ENCODE measurements at regions not wholly inside any gene's neighbourhood (a gene's known extent, or its start where the extent isn't known, plus 50 kb on each side); places are given as distances from the start of the nearest gene placed in this dataset.

DNA sequence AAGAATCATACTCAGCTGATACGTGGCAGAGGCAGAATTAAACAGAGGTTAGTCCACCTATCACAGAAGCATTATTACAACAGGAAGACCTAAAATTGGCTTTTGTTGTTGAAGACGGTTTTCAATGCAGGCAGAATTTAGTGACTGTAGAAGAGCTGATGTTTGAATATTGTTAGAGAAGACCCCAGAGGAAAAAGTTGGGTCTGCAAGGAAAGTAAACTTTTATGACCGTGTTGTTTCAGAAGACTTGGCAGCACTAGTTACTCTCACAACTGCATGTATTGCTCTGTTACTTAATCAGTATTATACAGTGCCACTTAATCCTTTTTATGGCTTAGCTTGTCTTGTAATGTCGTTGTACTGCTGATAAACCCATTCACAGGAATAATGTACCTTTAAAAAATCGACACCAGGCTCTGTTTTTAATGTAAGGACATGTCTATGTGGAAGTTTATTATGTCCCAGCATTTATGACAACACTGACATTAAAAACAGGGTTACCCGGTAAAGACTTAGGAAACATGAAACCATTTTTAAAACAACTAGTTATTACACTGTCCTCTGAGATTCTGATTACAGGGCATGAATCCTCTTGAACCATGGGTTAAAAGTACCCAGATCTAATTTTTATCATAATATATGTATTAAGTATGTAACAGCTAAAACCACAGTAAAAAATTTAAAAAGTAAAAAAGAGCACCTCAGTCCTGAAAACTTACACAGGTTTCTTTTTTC is 235.4 kb downstream of the TTLL7 start:
- H3K27me3 ChIP-seq (replicated peaks): no peaks in the 10 kb centered on the region
- H3K27ac ChIP-seq: no peak overlapping the region
- H3K36me3 ChIP-seq: no peaks in the 10 kb centered on the region
- no peak overlapping the region for H3K4me3 ChIP-seq
- H3K4me1 ChIP-seq (replicated peaks): no peaks in the 10 kb centered on the region
- no peaks in the 10 kb centered on the region for H3K9me3 ChIP-seq (replicated peaks)
- DNase-seq (ENCODE audit: low read depth in 1 of 2, low spot score in 2 of 2): no peak

DNA sequence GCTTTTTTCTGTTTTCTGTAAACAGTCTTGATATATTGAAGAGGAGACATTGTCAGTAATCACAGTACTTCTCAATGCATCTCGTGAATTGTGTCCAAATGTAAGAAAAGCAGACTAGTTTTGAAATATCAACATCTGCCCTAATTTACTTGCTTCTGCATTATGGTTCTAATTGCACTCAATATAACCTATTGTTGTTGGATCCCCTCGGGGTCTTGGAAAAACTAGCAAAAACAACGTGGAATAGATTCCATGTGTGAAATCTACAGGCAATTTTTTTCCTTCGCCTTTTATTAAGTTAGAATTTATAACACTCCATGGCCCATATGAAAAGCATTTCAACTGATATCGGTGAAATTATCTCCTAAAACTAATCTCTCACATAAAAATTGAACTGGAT is 236.5 kb downstream of the TTLL7 start:
- Histone ChIP-seq H3K4me3 (no peak overlapping the region), H3K9me3 (replicated peaks) (no peaks in the 10 kb centered on the region; the same call in 1 of the 2 replicates), H3K27ac (no peak overlapping the region), H3K4me1 (replicated peaks) (no peaks in the 10 kb centered on the region), H3K27me3 (replicated peaks) (no peaks in the 10 kb centered on the region), H3K36me3 (no peaks in the 10 kb centered on the region)
- DNase-seq (ENCODE audit: low read depth in 1 of 2, low spot score in 2 of 2): no peak

DNA sequence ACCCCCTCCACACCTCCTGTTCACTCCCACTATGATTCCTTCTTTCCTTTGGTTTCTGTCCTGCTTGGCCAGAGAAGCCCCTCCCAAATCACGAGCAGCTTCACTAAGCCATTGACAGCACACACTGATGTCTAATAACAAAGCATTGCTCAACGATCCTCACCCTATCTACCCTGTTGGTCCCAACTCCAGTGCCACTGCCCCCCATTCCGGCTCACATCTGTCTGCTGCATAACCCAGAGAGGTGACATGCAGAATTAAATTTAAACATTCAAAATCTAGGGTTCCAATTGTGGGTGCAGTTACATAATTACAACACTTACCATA is 236.9 kb downstream of the TTLL7 start:
- no peaks in the 10 kb centered on the region for H3K27me3 ChIP-seq (replicated peaks)

GRCh38 chr1:83761167-83762038 is 237.5 kb downstream of the TTLL7 start:
- Histone ChIP-seq H3K4me3 (no peak overlapping the region), H3K27ac (no peak overlapping the region), H3K27me3 (replicated peaks) (no peaks in the 10 kb centered on the region), H3K4me1 (replicated peaks) (no peaks in the 10 kb centered on the region), H3K36me3 (no peaks in the 10 kb centered on the region), H3K9me3 (replicated peaks) (no peaks in the 10 kb centered on the region; the same call in 1 of the 2 replicates)
- DNase-seq (ENCODE audit: low read depth in 1 of 2, low spot score in 2 of 2): no peak

More for the DNA sequence above, 236.9 kb downstream of the TTLL7 start:
- H3K4me3 ChIP-seq: no peak overlapping the region
- no peaks in the 10 kb centered on the region for H3K36me3 ChIP-seq
- no peaks in the 10 kb centered on the region for H3K4me1 ChIP-seq (replicated peaks)
- no peaks in the 10 kb centered on the region; the same call in 1 of the 2 replicates for H3K9me3 ChIP-seq (replicated peaks)
- no peak overlapping the region for H3K27ac ChIP-seq
- DNase-seq (ENCODE audit: low read depth in 1 of 2, low spot score in 2 of 2): no peak

GRCh38 chr1:83760226-83761021 is 238.5 kb downstream of the TTLL7 start:
- H3K4me1 ChIP-seq (replicated peaks): no peaks in the 10 kb centered on the region
- H3K36me3 ChIP-seq: no peaks in the 10 kb centered on the region
- no peak overlapping the region for H3K27ac ChIP-seq
- H3K9me3 ChIP-seq (replicated peaks): no peaks in the 10 kb centered on the region; the same call in 1 of the 2 replicates
- H3K27me3 ChIP-seq (replicated peaks): no peaks in the 10 kb centered on the region
- DNase-seq (ENCODE audit: low read depth in 1 of 2, low spot score in 2 of 2): no peak
- no peak overlapping the region for H3K4me3 ChIP-seq

GRCh38 chr1:83756984-83757717 is 241.8 kb downstream of the TTLL7 start:
- no peak overlapping the region for H3K4me3 ChIP-seq
- no peaks in the 10 kb centered on the region for H3K4me1 ChIP-seq (replicated peaks)

DNA sequence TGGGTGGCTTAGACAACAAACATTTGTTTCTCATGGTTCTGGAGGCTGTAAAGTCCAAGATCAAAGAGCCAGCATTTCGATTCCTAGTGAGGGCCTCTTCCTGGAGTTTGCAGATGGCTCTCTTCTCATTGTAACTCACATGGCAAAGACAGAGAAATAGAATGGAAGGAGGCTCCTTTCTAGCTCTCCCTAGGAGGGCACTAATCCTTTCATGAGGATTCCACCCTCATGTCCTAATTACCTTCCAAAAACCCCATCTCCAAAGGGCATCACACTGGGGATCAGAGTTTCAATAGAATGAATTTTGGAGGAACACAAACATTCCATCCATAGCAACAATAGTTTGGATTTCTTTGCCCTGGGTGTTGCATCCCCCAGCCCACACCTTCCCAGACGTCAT is 247.3 kb downstream of the TTLL7 start:
- no peaks in the 10 kb centered on the region for H3K4me1 ChIP-seq (replicated peaks)
- no peaks in the 10 kb centered on the region for H3K36me3 ChIP-seq
- H3K4me3 ChIP-seq: no peak overlapping the region
- no peaks in the 10 kb centered on the region for H3K9me3 ChIP-seq (replicated peaks)
- no peak overlapping the region for H3K27ac ChIP-seq
- H3K27me3 ChIP-seq (replicated peaks): no peaks in the 10 kb centered on the region
- no peak for DNase-seq (ENCODE audit: low read depth in 1 of 2, low spot score in 2 of 2)

More at GRCh38 chr1:83756984-83757717, 241.8 kb downstream of the TTLL7 start:
- Histone ChIP-seq H3K9me3 (replicated peaks) (no peaks in the 10 kb centered on the region; the same call in 1 of the 2 replicates), H3K27ac (no peak overlapping the region), H3K36me3 (no peaks in the 10 kb centered on the region), H3K27me3 (replicated peaks) (no peaks in the 10 kb centered on the region)
- no peak for DNase-seq (ENCODE audit: low read depth in 1 of 2, low spot score in 2 of 2)

- Histone ChIP-seq H3K9me3 (replicated peaks) (no peaks in the 10 kb centered on the region), H3K36me3 (no peaks in the 10 kb centered on the region), H3K4me1 (replicated peaks) (no peaks in the 10 kb centered on the region), H3K4me3 (no peak overlapping the region), H3K27me3 (replicated peaks) (no peaks in the 10 kb centered on the region), H3K27ac (no peak overlapping the region)
- DNase-seq (ENCODE audit: low read depth in 1 of 2, low spot score in 2 of 2): no peak
Measured at GRCh38 chr1:83750201-83750600, 248.7 kb downstream of the TTLL7 start.

DNA sequence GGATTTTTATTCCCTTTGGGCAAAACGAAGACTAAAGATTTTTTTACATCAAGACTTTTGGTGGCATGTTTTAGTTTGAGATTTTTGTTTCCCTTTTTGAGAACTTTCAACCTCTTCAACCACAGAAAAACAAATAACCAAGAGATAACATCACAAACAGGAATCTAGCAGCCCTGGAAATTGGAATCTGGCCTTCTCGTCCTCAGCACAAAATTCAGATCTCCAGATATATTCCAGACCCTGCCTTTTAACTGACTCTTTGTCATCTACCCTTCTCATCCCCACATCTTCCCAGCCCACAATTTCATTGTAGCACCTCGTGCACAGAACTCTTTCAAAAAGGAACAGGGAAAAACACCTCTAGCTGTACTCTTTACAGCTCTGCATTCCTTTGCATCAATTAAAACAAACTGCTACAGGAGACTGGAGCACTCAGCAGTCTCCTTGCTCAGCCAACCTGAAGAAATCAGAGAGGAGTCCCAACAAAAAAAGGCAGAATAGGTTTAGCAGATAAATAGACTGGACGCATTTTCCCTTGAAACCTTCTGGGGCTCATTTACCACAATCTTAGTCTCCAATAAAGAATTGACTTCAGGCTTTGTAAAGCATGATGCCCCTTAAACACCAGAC is 251.0 kb downstream of the TTLL7 start:
- no peaks in the 10 kb centered on the region for H3K36me3 ChIP-seq
- H3K4me1 ChIP-seq (replicated peaks): no peaks in the 10 kb centered on the region
- H3K27me3 ChIP-seq (replicated peaks): no peaks in the 10 kb centered on the region
- H3K27ac ChIP-seq: no peak overlapping the region
- no peak overlapping the region for H3K4me3 ChIP-seq
- no peak for DNase-seq (ENCODE audit: low read depth in 1 of 2, low spot score in 2 of 2)
- no peaks in the 10 kb centered on the region for H3K9me3 ChIP-seq (replicated peaks)

DNA sequence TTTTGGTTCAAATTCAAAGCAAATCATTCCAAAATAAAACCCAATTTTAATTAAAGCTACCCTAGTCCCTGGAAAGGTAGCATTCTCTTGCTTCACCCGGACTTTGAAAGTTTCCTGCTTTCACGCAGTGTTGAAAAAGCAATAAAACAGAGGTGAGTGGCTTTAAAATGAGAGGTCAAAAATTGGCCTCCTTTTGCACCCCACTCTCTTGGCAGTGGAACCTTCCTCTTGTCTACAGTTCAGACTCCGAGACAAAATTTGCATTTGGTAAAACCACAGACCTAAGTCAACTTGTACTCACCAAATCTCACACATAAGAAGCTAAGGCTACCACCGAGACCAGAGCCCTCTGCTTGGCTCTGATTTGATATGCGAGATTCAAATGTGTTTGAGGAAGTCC is 252.7 kb downstream of the TTLL7 start:
- Histone ChIP-seq H3K4me3 (no peak overlapping the region), H3K4me1 (replicated peaks) (no peaks in the 10 kb centered on the region), H3K9me3 (replicated peaks) (no peaks in the 10 kb centered on the region), H3K36me3 (no peaks in the 10 kb centered on the region), H3K27ac (no peak overlapping the region), H3K27me3 (replicated peaks) (no peaks in the 10 kb centered on the region)
- no peak for DNase-seq (ENCODE audit: low read depth in 1 of 2, low spot score in 2 of 2)

GRCh38 chr1:83742446-83742845 is 256.5 kb downstream of the TTLL7 start:
- H3K27ac ChIP-seq: no peak overlapping the region
- H3K9me3 ChIP-seq (replicated peaks): no peaks in the 10 kb centered on the region
- DNase-seq (ENCODE audit: low read depth in 1 of 2, low spot score in 2 of 2): no peak
- no peaks in the 10 kb centered on the region for H3K36me3 ChIP-seq
- H3K4me3 ChIP-seq: no peak overlapping the region
- no peaks in the 10 kb centered on the region for H3K27me3 ChIP-seq (replicated peaks)
- H3K4me1 ChIP-seq (replicated peaks): no peaks in the 10 kb centered on the region

DNA sequence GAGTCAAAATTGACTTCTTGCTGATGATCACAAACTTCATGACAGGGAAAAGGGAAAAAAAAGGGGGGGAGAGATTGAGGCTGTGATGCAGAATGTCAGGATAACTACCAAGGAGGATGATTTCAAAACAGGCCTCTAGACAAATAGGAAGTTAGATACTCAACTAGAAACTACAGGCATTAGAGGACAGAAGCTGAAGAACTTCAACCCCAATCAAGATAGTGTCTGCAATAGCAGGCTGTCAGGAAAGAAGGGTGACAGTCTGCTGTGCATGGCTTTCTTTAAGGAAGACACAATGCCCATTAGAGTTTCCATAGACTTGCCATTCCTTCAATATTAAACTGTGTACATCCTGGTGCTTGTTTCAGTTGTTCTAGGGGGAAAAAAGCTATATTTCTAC is 257.2 kb downstream of the TTLL7 start:
- H3K4me1 ChIP-seq (replicated peaks): no peaks in the 10 kb centered on the region
- no peak for DNase-seq (ENCODE audit: low read depth in 1 of 2, low spot score in 2 of 2)
- H3K9me3 ChIP-seq (replicated peaks): no peaks in the 10 kb centered on the region
- no peaks in the 10 kb centered on the region for H3K27me3 ChIP-seq (replicated peaks)
- H3K27ac ChIP-seq: no peak overlapping the region
- no peak overlapping the region for H3K4me3 ChIP-seq
- H3K36me3 ChIP-seq: no peaks in the 10 kb centered on the region

DNA sequence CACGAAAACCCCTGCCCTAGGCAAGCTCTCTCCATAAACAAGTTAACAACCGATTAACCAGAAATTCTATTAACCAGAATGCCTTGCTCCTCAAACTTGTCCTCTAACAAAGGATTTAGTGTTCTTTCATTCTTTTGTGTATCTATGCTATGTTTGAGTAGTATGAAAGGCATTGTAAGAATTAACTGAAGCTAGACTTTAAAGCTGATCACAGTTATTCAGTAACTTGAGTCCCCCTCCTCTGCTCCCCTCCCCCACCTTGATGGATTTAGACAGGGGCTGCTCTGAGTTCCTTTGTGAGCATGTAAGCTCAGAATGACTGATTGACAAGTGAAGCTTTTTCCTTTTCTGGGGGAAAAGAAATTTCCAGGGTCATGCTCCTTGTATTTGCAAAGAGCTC is 257.6 kb downstream of the TTLL7 start:
- Histone ChIP-seq H3K4me3 (no peak overlapping the region), H3K27me3 (replicated peaks) (no peaks in the 10 kb centered on the region)

More for the DNA sequence above, 257.6 kb downstream of the TTLL7 start:
- H3K4me1 ChIP-seq (replicated peaks): no peaks in the 10 kb centered on the region
- no peak overlapping the region for H3K27ac ChIP-seq
- H3K36me3 ChIP-seq: no peaks in the 10 kb centered on the region
- no peak for DNase-seq (ENCODE audit: low read depth in 1 of 2, low spot score in 2 of 2)
- no peaks in the 10 kb centered on the region for H3K9me3 ChIP-seq (replicated peaks)
